ENCODE measurements at regions not wholly inside any gene's neighbourhood (a gene's known extent, or its start where the extent isn't known, plus 50 kb on each side); places are given as distances from the start of the nearest gene placed in this dataset.

- H2BK15ac ChIP-seq (ENCODE audit: low read depth, low read length), result no peak overlapping the region
- no peak overlapping the region for H3K4me3 Mint-ChIP-seq
- no peaks in the 10 kb centered on the region for H3K79me1 ChIP-seq (ENCODE audit: insufficient read depth, low read depth, low read length, poor library complexity, severe bottlenecking)
- no peak overlapping the region for H3K18ac ChIP-seq (ENCODE audit: insufficient read length, low read depth, low read length)
- no peak overlapping the region for H4K91ac ChIP-seq (ENCODE audit: insufficient read length, low read depth, low read length)
- no peaks in the 10 kb centered on the region; a peak in 2 of 7 replicates for H3K36me3 Mint-ChIP-seq (ENCODE audit: insufficient read depth in 1 of 3, low read depth in 3 of 3)
- no peak overlapping the region for H3K56ac ChIP-seq (ENCODE audit: insufficient read length, low read depth, low read length)
- H3T11ph ChIP-seq (ENCODE audit: low read length), result no peak overlapping the region
- H2AK5ac ChIP-seq (ENCODE audit: insufficient read length, low read length), result no peak overlapping the region
- H3K9me3 Mint-ChIP-seq, result no peaks in the 10 kb centered on the region
- no peaks in the 10 kb centered on the region for H3K27me3 ChIP-seq (ENCODE audit: insufficient read depth, low read length)
- H3K23me2 ChIP-seq (ENCODE audit: insufficient read length, low read depth, low read length, poor library complexity, severe bottlenecking), result no peaks in the 10 kb centered on the region
- H2BK12ac ChIP-seq (ENCODE audit: insufficient read length, low read depth, low read length), result no peak overlapping the region
- no peak for TF ChIP-seq CTCF (conservative IDR thresholded peaks at IDR 0.05)
- H3K9me3 ChIP-seq (ENCODE audit: control insufficient read depth, low read depth, low read length), result no peaks in the 10 kb centered on the region
- H4K20me1 ChIP-seq (ENCODE audit: control insufficient read depth, insufficient read depth, insufficient read length), result no peaks in the 10 kb centered on the region
- no peak overlapping the region for H4K8ac ChIP-seq (replicated peaks; ENCODE audit: insufficient read length, low read depth, low read length)
- no peak overlapping the region for H3K14ac ChIP-seq (ENCODE audit: insufficient read depth, low read length)
- no peak overlapping the region for H2AFZ ChIP-seq (ENCODE audit: low read length)
- no peak overlapping the region for H3K4me2 ChIP-seq (ENCODE audit: insufficient read depth, insufficient read length, low read length)
- DNase-seq, result no peak
- no peak overlapping the region for H3K27ac Mint-ChIP-seq
- no peak overlapping the region for H4K5ac ChIP-seq (ENCODE audit: insufficient read length, low read depth, low read length)
- peaks cover 3% of the 10 kb centered on the region in 2 experiments; a peak in 2 of 4 replicates for H3K4me1 Mint-ChIP-seq
- no peak overlapping the region for H2BK5ac ChIP-seq (ENCODE audit: insufficient read length, low read length)
- no peak overlapping the region for H3K9ac ChIP-seq (ENCODE audit: extremely low read depth, insufficient read length, low read length)
- H3K79me2 ChIP-seq (ENCODE audit: insufficient read depth, low read length), result no peaks in the 10 kb centered on the region
- no peaks in the 10 kb centered on the region for H3K4me1 ChIP-seq (ENCODE audit: insufficient read depth, low read length)
- H3K4ac ChIP-seq (ENCODE audit: low read depth, low read length), result no peak overlapping the region
- H2BK20ac ChIP-seq (ENCODE audit: low read depth, low read length, poor library complexity, severe bottlenecking), result no peak overlapping the region
- H3K27ac ChIP-seq (ENCODE audit: insufficient read length, low read depth, low read length), result no peak overlapping the region
- no peaks in the 10 kb centered on the region for H3K27me3 Mint-ChIP-seq (ENCODE audit: low read depth)
- no CpG with 5 or more reads among the region's 7 CpGs for WGBS (ENCODE audit: extremely low coverage, insufficient read length, low lambda C conversion rate)
- no peak overlapping the region for H3K23ac ChIP-seq (ENCODE audit: insufficient read length, low read depth, low read length)
- H2BK120ac ChIP-seq (ENCODE audit: low read depth, low read length, poor library complexity, severe bottlenecking), result no peak overlapping the region
Observed at GRCh38 chr21:35681946-35682345, 378.4 kb downstream of the SETD4 start.

Measured in H9 (cell line).